DND-41 (cell line): ENCODE measurements at regions not wholly inside any gene's neighbourhood (a gene's known extent, or its start where the extent isn't known, plus 50 kb on each side); places are given as distances from the start of the nearest gene placed in this dataset.

ENCODE experiments used
- CTCF ChIP-seq: IDR thresholded peaks from 2 replicates; pipeline ENCODE4 v1.5.1; 2012; ENCODE audit warnings: borderline replicate concordance, low read length, moderate library complexity, mild to moderate bottlenecking; ENCODE audit not compliant: poor library complexity, severe bottlenecking; ENCODE audit errors: extremely low read depth
- EZH2 ChIP-seq: IDR thresholded peaks from 3 replicates; pipeline ENCODE4 v1.6.1; 2012; ENCODE audit warnings: borderline replicate concordance, low read depth, mild to moderate bottlenecking, moderate library complexity, low read length, inconsistent platforms; ENCODE audit not compliant: severe bottlenecking

- TF ChIP-seq CTCF: peak; percentile 16
- TF ChIP-seq EZH2: no peak
Observed at GRCh38 chr10:86583983-86584382, 62.4 kb upstream of the WAPL start.
